ENCODE measurements at regions not wholly inside any gene's neighbourhood (a gene's known extent, or its start where the extent isn't known, plus 50 kb on each side); places are given as distances from the start of the nearest gene placed in this dataset.

DNA sequence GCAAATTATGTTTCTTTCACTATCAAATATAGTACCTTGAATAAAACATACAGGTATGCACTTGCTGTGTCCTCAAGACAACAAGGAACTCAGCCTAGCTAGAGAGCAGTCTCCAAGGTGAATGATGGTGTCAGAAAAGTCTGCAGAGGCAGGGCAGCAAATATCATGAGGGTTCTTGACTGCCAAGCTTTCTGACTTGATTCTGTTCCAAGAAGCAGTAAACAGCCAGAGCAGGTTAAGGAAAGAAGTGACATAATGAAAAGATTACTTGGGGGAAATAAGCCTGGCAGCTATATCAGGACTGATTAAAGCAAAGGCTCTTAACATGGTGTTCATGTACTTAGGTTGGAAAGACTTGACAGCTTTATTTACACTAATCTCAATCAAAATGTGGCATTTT is 192.2 kb upstream of the GADL1 start:
- no peak overlapping the region for H3K4me3 Mint-ChIP-seq
- intact Hi-C loops (cut with micrococcal nuclease) = no loop called here
- TF ChIP-seq, protein P1, sequence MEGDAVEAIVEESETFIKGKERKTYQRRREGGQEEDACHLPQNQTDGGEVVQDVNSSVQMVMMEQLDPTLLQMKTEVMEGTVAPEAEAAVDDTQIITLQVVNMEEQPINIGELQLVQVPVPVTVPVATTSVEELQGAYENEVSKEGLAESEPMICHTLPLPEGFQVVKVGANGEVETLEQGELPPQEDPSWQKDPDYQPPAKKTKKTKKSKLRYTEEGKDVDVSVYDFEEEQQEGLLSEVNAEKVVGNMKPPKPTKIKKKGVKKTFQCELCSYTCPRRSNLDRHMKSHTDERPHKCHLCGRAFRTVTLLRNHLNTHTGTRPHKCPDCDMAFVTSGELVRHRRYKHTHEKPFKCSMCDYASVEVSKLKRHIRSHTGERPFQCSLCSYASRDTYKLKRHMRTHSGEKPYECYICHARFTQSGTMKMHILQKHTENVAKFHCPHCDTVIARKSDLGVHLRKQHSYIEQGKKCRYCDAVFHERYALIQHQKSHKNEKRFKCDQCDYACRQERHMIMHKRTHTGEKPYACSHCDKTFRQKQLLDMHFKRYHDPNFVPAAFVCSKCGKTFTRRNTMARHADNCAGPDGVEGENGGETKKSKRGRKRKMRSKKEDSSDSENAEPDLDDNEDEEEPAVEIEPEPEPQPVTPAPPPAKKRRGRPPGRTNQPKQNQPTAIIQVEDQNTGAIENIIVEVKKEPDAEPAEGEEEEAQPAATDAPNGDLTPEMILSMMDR (IDR thresholded peaks at IDR 0.05) = no peak
- no peaks in the 10 kb centered on the region for H3K36me3 Mint-ChIP-seq (ENCODE audit: low read depth)
- H3K4me1 Mint-ChIP-seq = no peaks in the 10 kb centered on the region
- H3K27ac Mint-ChIP-seq = no peak overlapping the region
- no peak for DNase-seq
- POLR2A ChIA-PET = no interaction called here
- peaks cover 3% of the 10 kb centered on the region for H3K27me3 Mint-ChIP-seq
- CTCF ChIA-PET = no interaction called here
- ATAC-seq (ENCODE audit: low read depth) = no peak
- no peaks in the 10 kb centered on the region for H3K9me3 Mint-ChIP-seq

- DNase-seq = no peak
- intact Hi-C loops (cut with micrococcal nuclease) = no loop called here
- Mint-ChIP-seq H3K27me3 (peaks cover 5% of the 10 kb centered on the region), H3K4me1 (peaks cover 5% of the 10 kb centered on the region), H3K4me3 (no peak overlapping the region), H3K36me3 (ENCODE audit: low read depth) (no peaks in the 10 kb centered on the region), H3K27ac (no peak overlapping the region), H3K9me3 (no peaks in the 10 kb centered on the region)
- POLR2A ChIA-PET = no interaction called here
- TF ChIP-seq, protein P1 (IDR thresholded peaks at IDR 0.05) = no peak
- CTCF ChIA-PET = interaction anchor here (0.6 kb wide), 1 partner anchor 355 kb away, joined by 6 read pairs; no protein-coding TSS in a partner anchor
- no peak for ATAC-seq (ENCODE audit: low read depth)
Measured at GRCh38 chr3:31091748-31092147, 197.3 kb upstream of the GADL1 start.

DNA sequence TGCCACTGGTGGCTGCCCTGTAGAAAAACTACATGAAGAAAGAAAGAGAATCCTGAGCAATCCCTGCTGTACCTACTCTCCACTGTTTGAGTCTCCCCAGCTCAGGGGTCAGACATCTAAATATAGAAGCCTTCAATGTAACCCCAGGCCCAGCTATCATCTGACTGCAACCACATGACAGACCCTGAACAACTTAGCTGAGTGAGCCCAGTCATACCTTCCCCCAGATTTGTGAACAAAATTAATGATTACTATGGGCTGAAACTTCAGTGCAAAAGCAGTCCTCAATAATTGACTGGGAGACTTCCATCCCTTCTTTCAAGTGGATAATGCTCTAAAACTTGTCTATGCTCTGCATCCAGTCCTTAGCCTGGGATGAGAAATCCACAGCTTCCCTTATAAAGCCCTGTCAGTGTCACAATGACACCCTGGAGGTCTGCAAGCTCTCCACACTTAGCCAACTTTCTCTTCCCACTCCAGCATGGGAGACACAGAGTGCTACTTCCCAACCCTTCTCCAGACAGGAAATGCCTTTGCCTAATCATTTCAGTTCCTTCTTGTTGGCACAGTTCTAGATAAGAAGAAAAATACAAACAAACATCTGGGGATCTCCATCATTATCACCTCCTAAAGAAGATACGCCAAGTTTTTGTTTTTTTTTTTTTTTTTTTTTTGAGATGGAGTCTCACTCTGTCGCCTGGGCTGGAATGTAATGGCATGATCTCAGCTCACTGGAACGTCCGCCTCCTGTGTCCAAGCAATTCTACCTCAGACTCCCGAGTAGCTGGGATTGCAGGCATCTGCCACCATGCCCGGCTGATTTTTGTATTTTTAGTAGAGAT is 198.5 kb upstream of the GADL1 start:
- peaks cover 12% of the 10 kb centered on the region for H3K4me1 Mint-ChIP-seq
- ChIA-PET POLR2A (no interaction called here), CTCF (no interaction called here)
- intact Hi-C loops (cut with micrococcal nuclease) = no loop called here
- DNase-seq (no peak), ATAC-seq (ENCODE audit: low read depth) (no peak)
- no peak overlapping the region for H3K27ac Mint-ChIP-seq
- H3K36me3 Mint-ChIP-seq (ENCODE audit: low read depth) = no peaks in the 10 kb centered on the region
- no peaks in the 10 kb centered on the region for H3K9me3 Mint-ChIP-seq
- TF ChIP-seq, protein P1 (IDR thresholded peaks at IDR 0.05) = no peak
- no peak overlapping the region for H3K4me3 Mint-ChIP-seq
- H3K27me3 Mint-ChIP-seq = peaks cover 5% of the 10 kb centered on the region

DNA sequence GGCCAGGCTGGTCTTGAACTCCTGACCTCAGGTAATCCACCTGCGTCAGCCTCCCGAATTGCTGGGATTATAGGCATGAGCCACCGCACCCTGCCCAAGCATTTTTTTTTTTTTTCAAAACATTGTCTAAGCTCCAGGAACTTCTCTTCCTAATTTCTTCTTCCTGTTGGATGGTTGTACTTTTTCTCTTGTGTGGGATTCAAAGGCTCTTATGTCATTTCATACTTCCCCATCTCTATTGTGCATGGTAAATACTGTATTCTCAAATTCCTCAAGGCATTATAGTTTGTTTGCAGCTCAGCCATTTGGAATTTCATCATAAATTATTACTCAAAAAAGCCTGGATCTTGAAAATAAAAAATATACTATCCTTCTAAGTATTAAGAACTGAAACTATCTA is 199.1 kb upstream of the GADL1 start:
- TF ChIP-seq, protein P1 (IDR thresholded peaks at IDR 0.05) = no peak
- intact Hi-C loops (cut with micrococcal nuclease) = no loop called here
- no peak overlapping the region for H3K4me3 Mint-ChIP-seq

GRCh38 chr3:31094048-31094447 is 199.6 kb upstream of the GADL1 start:
- H3K4me1 Mint-ChIP-seq = peaks cover 12% of the 10 kb centered on the region
- ChIA-PET POLR2A (no interaction called here), CTCF (no interaction called here)
- no peaks in the 10 kb centered on the region for H3K9me3 Mint-ChIP-seq
- H3K36me3 Mint-ChIP-seq (ENCODE audit: low read depth) = no peaks in the 10 kb centered on the region
- ATAC-seq (ENCODE audit: low read depth) (no peak), DNase-seq (no peak)
- H3K27me3 Mint-ChIP-seq = peaks cover 5% of the 10 kb centered on the region
- TF ChIP-seq, protein P1 (IDR thresholded peaks at IDR 0.05) = no peak
- H3K27ac Mint-ChIP-seq = no peak overlapping the region
- no peak overlapping the region for H3K4me3 Mint-ChIP-seq
- intact Hi-C loops (cut with micrococcal nuclease) = no loop called here

More for the DNA sequence above, 199.1 kb upstream of the GADL1 start:
- POLR2A ChIA-PET = no interaction called here
- H3K27me3 Mint-ChIP-seq = peaks cover 5% of the 10 kb centered on the region
- H3K36me3 Mint-ChIP-seq (ENCODE audit: low read depth) = no peaks in the 10 kb centered on the region
- CTCF ChIA-PET = no interaction called here
- no peak overlapping the region for H3K27ac Mint-ChIP-seq
- peaks cover 12% of the 10 kb centered on the region for H3K4me1 Mint-ChIP-seq
- no peak for ATAC-seq (ENCODE audit: low read depth)
- H3K9me3 Mint-ChIP-seq = no peaks in the 10 kb centered on the region
- no peak for DNase-seq

All from activated B cell treated with CpG ODN at 0.5 μM for 24 hours (primary cell).